ENCODE measurements at regions not wholly inside any gene's neighbourhood (a gene's known extent, or its start where the extent isn't known, plus 50 kb on each side); places are given as distances from the start of the nearest gene placed in this dataset.
A peak's percentile ranks its signal among the peaks of the same experiment; 100 is the strongest.

GRCh38 chr11:70570693-70571395 lies 172.5 kb downstream of the CTTN start:
- H2BK15ac ChIP-seq (ENCODE audit: low read length): no peak overlapping the region
- H3K4ac ChIP-seq (ENCODE audit: low read length): no peak overlapping the region
- H3K23ac ChIP-seq (ENCODE audit: low read depth, low read length, poor library complexity): peak overlapping the region; percentile 5
- H3K4me1 ChIP-seq (ENCODE audit: control insufficient read depth in 2 of 2, insufficient read depth in 1 of 2, low read depth in 1 of 2, low read length in 2 of 2): peaks cover 16 to 18% of the 10 kb centered on the region in 2 donors
- H3K27me3 ChIP-seq (ENCODE audit: control insufficient read depth in 3 of 3, insufficient read depth in 3 of 3, low read depth in 1 of 3, low read length in 3 of 3): no peaks in the 10 kb centered on the region
- H2AK5ac ChIP-seq (ENCODE audit: low read depth, low read length): no peak overlapping the region
- peaks cover 1% of the 10 kb centered on the region for H3K79me1 ChIP-seq (ENCODE audit: low read depth, low read length)
- H2BK12ac ChIP-seq (ENCODE audit: low read length): peak overlapping the region; percentile 89
- H3K4me3 ChIP-seq (ENCODE audit: low read length in 2 of 2): no peak overlapping the region
- H3K14ac ChIP-seq (ENCODE audit: low read length): no peak overlapping the region
- no peak overlapping the region for H2BK120ac ChIP-seq (ENCODE audit: low read depth, low read length)
- no peak overlapping the region for H2BK5ac ChIP-seq (ENCODE audit: low read length)
- no peaks in the 10 kb centered on the region for H3K36me3 ChIP-seq (replicated peaks in 1 of 2; ENCODE audit: control insufficient read depth in 2 of 2, insufficient read depth in 2 of 2, low read length in 2 of 2)
- no peak for DNase-seq (ENCODE audit: low spot score)
- H3K4me2 ChIP-seq (ENCODE audit: insufficient read depth, low read length, poor library complexity, severe bottlenecking): no peak overlapping the region
- peak overlapping the region; percentile 24 for H3K18ac ChIP-seq (ENCODE audit: low read length)
- H2AFZ ChIP-seq (ENCODE audit: low read length): no peak overlapping the region
- no peak overlapping the region for H3K9ac ChIP-seq (ENCODE audit: low read depth, low read length, poor library complexity)
- no peak overlapping the region for H4K91ac ChIP-seq (ENCODE audit: low read depth, low read length, poor library complexity)
- peaks cover 0 to 3% of the 10 kb centered on the region in 2 donors for H3K9me3 ChIP-seq (replicated peaks in 1 of 2; ENCODE audit: control insufficient read depth in 2 of 2, insufficient read depth in 1 of 2, low read depth in 1 of 2, low read length in 2 of 2)
- H4K8ac ChIP-seq (ENCODE audit: low read depth, low read length): no peak overlapping the region
- no CpG with 5 or more reads among the region's 11 CpGs for WGBS, 2 donors (ENCODE audit: extremely low coverage in 2 of 2, insufficient read length in 2 of 2, insufficient replicate concordance in 1 of 2)
- H3K27ac ChIP-seq (replicated peaks; ENCODE audit: low read length): no peak overlapping the region

GRCh38 chr11:70572974-70573260 lies 174.6 kb downstream of the CTTN start:
- H3K9me3 ChIP-seq (replicated peaks in 1 of 2; ENCODE audit: control insufficient read depth in 2 of 2, insufficient read depth in 1 of 2, low read depth in 1 of 2, low read length in 2 of 2): no peaks in the 10 kb centered on the region
- WGBS, 2 donors (ENCODE audit: extremely low coverage in 2 of 2, insufficient read length in 2 of 2, insufficient replicate concordance in 1 of 2): no CpG with 5 or more reads among the region's 18 CpGs

GRCh38 chr11:70573701-70574151 lies 175.4 kb downstream of the CTTN start:
- Histone ChIP-seq H3K18ac (ENCODE audit: low read length) (peak overlapping the region; percentile 64), H4K91ac (ENCODE audit: low read depth, low read length, poor library complexity) (no peak overlapping the region), H2BK120ac (ENCODE audit: low read depth, low read length) (peak overlapping the region; percentile 61), H3K9ac (ENCODE audit: low read depth, low read length, poor library complexity) (no peak overlapping the region), H3K4me3 (ENCODE audit: low read length in 2 of 2) (no peak overlapping the region), H3K27me3 (ENCODE audit: control insufficient read depth in 3 of 3, insufficient read depth in 3 of 3, low read depth in 1 of 3, low read length in 3 of 3) (no peaks in the 10 kb centered on the region), H2AFZ (ENCODE audit: low read length) (no peak overlapping the region), H3K14ac (ENCODE audit: low read length) (no peak overlapping the region), H3K36me3 (replicated peaks in 1 of 2; ENCODE audit: control insufficient read depth in 2 of 2, insufficient read depth in 2 of 2, low read length in 2 of 2) (no peaks in the 10 kb centered on the region), H2BK15ac (ENCODE audit: low read length) (no peak overlapping the region), H2BK12ac (ENCODE audit: low read length) (no peak overlapping the region), H3K4ac (ENCODE audit: low read length) (no peak overlapping the region), H3K4me1 (ENCODE audit: control insufficient read depth in 2 of 2, insufficient read depth in 1 of 2, low read depth in 1 of 2, low read length in 2 of 2) (peaks cover 7 to 10% of the 10 kb centered on the region in 2 donors), H3K79me1 (ENCODE audit: low read depth, low read length) (peaks cover 6% of the 10 kb centered on the region), H2AK5ac (ENCODE audit: low read depth, low read length) (peak overlapping the region; percentile 37), H2BK5ac (ENCODE audit: low read length) (no peak overlapping the region), H3K4me2 (ENCODE audit: insufficient read depth, low read length, poor library complexity, severe bottlenecking) (no peak overlapping the region), H4K8ac (ENCODE audit: low read depth, low read length) (no peak overlapping the region), H3K9me3 (replicated peaks in 1 of 2; ENCODE audit: control insufficient read depth in 2 of 2, insufficient read depth in 1 of 2, low read depth in 1 of 2, low read length in 2 of 2) (no peaks in the 10 kb centered on the region), H3K27ac (replicated peaks; ENCODE audit: low read length) (no peak overlapping the region), H3K23ac (ENCODE audit: low read depth, low read length, poor library complexity) (no peak overlapping the region)
- WGBS, 2 donors (ENCODE audit: extremely low coverage in 2 of 2, insufficient read length in 2 of 2, insufficient replicate concordance in 1 of 2): no CpG with 5 or more reads among the region's 13 CpGs
- no peak for DNase-seq (ENCODE audit: low spot score)

More at GRCh38 chr11:70572974-70573260, 174.6 kb downstream of the CTTN start:
- DNase-seq (ENCODE audit: low spot score): no peak
- no peak overlapping the region for H3K23ac ChIP-seq (ENCODE audit: low read depth, low read length, poor library complexity)
- H3K4ac ChIP-seq (ENCODE audit: low read length): no peak overlapping the region
- H3K36me3 ChIP-seq (replicated peaks in 1 of 2; ENCODE audit: control insufficient read depth in 2 of 2, insufficient read depth in 2 of 2, low read length in 2 of 2): no peaks in the 10 kb centered on the region
- no peak overlapping the region for H4K8ac ChIP-seq (ENCODE audit: low read depth, low read length)
- H3K27me3 ChIP-seq (ENCODE audit: control insufficient read depth in 3 of 3, insufficient read depth in 3 of 3, low read depth in 1 of 3, low read length in 3 of 3): no peaks in the 10 kb centered on the region
- H2BK5ac ChIP-seq (ENCODE audit: low read length): no peak overlapping the region
- H4K91ac ChIP-seq (ENCODE audit: low read depth, low read length, poor library complexity): no peak overlapping the region
- no peak overlapping the region for H2BK15ac ChIP-seq (ENCODE audit: low read length)
- H3K79me1 ChIP-seq (ENCODE audit: low read depth, low read length): peaks cover 4% of the 10 kb centered on the region
- no peak overlapping the region for H3K14ac ChIP-seq (ENCODE audit: low read length)
- H3K4me3 ChIP-seq (ENCODE audit: low read length in 2 of 2): no peak overlapping the region
- no peak overlapping the region for H3K4me2 ChIP-seq (ENCODE audit: insufficient read depth, low read length, poor library complexity, severe bottlenecking)
- no peak overlapping the region for H3K27ac ChIP-seq (replicated peaks; ENCODE audit: low read length)
- H3K4me1 ChIP-seq (ENCODE audit: control insufficient read depth in 2 of 2, insufficient read depth in 1 of 2, low read depth in 1 of 2, low read length in 2 of 2): peaks cover 13 to 16% of the 10 kb centered on the region in 2 donors
- no peak overlapping the region for H2BK12ac ChIP-seq (ENCODE audit: low read length)
- H3K9ac ChIP-seq (ENCODE audit: low read depth, low read length, poor library complexity): no peak overlapping the region
- no peak overlapping the region for H2AFZ ChIP-seq (ENCODE audit: low read length)
- H2BK120ac ChIP-seq (ENCODE audit: low read depth, low read length): no peak overlapping the region
- H3K18ac ChIP-seq (ENCODE audit: low read length): peak overlapping the region; percentile 16
- H2AK5ac ChIP-seq (ENCODE audit: low read depth, low read length): peak overlapping the region; percentile 18

GRCh38 chr11:70574725-70575347 lies 176.5 kb downstream of the CTTN start:
- Histone ChIP-seq H3K14ac (ENCODE audit: low read length) (peak overlapping the region; percentile 71), H3K4me2 (ENCODE audit: insufficient read depth, low read length, poor library complexity, severe bottlenecking) (no peak overlapping the region), H3K27ac (replicated peaks; ENCODE audit: low read length) (no peak overlapping the region), H3K4me1 (ENCODE audit: control insufficient read depth in 2 of 2, insufficient read depth in 1 of 2, low read depth in 1 of 2, low read length in 2 of 2) (peaks cover 3 to 8% of the 10 kb centered on the region in 2 donors), H2BK5ac (ENCODE audit: low read length) (peak overlapping the region; percentile 82), H2AK5ac (ENCODE audit: low read depth, low read length) (peak overlapping the region; percentile 81), H3K27me3 (ENCODE audit: control insufficient read depth in 3 of 3, insufficient read depth in 3 of 3, low read depth in 1 of 3, low read length in 3 of 3) (no peaks in the 10 kb centered on the region), H3K79me1 (ENCODE audit: low read depth, low read length) (peaks cover 6% of the 10 kb centered on the region), H4K8ac (ENCODE audit: low read depth, low read length) (peak overlapping the region; percentile 97), H3K4ac (ENCODE audit: low read length) (peak overlapping the region; percentile 95), H3K23ac (ENCODE audit: low read depth, low read length, poor library complexity) (peak overlapping the region; percentile 43), H3K9ac (ENCODE audit: low read depth, low read length, poor library complexity) (peak overlapping the region; percentile 21), H3K18ac (ENCODE audit: low read length) (peak overlapping the region; percentile 64), H3K4me3 (ENCODE audit: low read length in 2 of 2) (no peak overlapping the region), H3K9me3 (replicated peaks in 1 of 2; ENCODE audit: control insufficient read depth in 2 of 2, insufficient read depth in 1 of 2, low read depth in 1 of 2, low read length in 2 of 2) (no peaks in the 10 kb centered on the region), H2AFZ (ENCODE audit: low read length) (no peak overlapping the region), H3K36me3 (replicated peaks in 1 of 2; ENCODE audit: control insufficient read depth in 2 of 2, insufficient read depth in 2 of 2, low read length in 2 of 2) (no peaks in the 10 kb centered on the region), H2BK120ac (ENCODE audit: low read depth, low read length) (no peak overlapping the region), H2BK12ac (ENCODE audit: low read length) (peak overlapping the region; percentile 58), H4K91ac (ENCODE audit: low read depth, low read length, poor library complexity) (no peak overlapping the region), H2BK15ac (ENCODE audit: low read length) (no peak overlapping the region)
- DNase-seq (ENCODE audit: low spot score): no peak
- WGBS, 2 donors (ENCODE audit: extremely low coverage in 2 of 2, insufficient read length in 2 of 2, insufficient replicate concordance in 1 of 2): no CpG with 5 or more reads among the region's 12 CpGs
